ENCODE measurements at regions not wholly inside any gene's neighbourhood (a gene's known extent, or its start where the extent isn't known, plus 50 kb on each side); places are given as distances from the start of the nearest gene placed in this dataset.

DNA sequence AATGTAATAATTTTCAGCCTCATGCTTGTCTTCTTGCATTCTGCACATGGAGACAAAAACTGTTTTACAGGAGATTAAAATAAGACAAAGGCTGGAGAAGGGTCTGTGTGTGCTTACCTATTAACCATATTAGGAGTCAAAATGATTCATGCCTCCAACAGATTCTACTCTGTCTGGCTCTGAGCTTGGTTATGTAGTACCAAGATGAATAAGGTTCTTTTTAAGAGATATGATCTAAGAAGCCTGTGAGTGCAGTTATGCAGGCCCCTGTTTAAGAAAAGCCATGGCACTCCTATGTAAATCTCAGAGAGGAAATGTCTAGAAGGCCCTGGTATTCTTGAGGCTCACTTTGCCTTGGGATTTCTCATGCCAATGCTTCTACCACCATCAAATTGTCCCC, 486.6 kb upstream of the CDH11 start:
- no peak overlapping the region for H3K4me3 ChIP-seq (replicated peaks in 1 of 2; ENCODE audit: low read depth in 2 of 2, low read length in 2 of 2)
- no peak for DNase-seq (ENCODE audit: low read depth in 2 of 2)
- TF ChIP-seq, protein P1, sequence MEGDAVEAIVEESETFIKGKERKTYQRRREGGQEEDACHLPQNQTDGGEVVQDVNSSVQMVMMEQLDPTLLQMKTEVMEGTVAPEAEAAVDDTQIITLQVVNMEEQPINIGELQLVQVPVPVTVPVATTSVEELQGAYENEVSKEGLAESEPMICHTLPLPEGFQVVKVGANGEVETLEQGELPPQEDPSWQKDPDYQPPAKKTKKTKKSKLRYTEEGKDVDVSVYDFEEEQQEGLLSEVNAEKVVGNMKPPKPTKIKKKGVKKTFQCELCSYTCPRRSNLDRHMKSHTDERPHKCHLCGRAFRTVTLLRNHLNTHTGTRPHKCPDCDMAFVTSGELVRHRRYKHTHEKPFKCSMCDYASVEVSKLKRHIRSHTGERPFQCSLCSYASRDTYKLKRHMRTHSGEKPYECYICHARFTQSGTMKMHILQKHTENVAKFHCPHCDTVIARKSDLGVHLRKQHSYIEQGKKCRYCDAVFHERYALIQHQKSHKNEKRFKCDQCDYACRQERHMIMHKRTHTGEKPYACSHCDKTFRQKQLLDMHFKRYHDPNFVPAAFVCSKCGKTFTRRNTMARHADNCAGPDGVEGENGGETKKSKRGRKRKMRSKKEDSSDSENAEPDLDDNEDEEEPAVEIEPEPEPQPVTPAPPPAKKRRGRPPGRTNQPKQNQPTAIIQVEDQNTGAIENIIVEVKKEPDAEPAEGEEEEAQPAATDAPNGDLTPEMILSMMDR (IDR thresholded peaks at IDR 0.05; ENCODE audit: low read depth, low read length): no peak

DNA sequence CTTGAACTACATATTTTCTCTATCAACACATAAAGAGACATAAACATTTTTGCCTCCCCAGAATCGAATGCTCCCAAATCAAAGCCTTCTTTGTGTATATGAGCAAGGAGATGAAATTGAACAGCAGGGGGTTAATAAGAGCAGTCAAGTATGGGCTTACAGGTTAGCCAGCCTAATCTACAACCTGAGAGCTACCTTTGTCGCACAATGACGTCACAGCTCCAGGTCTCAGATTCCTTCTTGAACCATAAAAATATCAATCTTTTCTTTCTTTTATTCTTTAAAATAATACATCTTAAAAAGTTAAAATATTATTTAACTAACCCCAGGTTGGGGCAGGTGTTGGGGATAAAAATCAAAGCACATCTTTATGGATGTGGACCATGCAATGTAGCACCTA, 482.9 kb upstream of the CDH11 start:
- no peak overlapping the region for H3K4me3 ChIP-seq (replicated peaks in 1 of 2; ENCODE audit: low read depth in 2 of 2, low read length in 2 of 2)
- TF ChIP-seq, protein P1 (IDR thresholded peaks at IDR 0.05; ENCODE audit: low read depth, low read length): no peak
- DNase-seq (ENCODE audit: low read depth in 2 of 2): no peak

DNA sequence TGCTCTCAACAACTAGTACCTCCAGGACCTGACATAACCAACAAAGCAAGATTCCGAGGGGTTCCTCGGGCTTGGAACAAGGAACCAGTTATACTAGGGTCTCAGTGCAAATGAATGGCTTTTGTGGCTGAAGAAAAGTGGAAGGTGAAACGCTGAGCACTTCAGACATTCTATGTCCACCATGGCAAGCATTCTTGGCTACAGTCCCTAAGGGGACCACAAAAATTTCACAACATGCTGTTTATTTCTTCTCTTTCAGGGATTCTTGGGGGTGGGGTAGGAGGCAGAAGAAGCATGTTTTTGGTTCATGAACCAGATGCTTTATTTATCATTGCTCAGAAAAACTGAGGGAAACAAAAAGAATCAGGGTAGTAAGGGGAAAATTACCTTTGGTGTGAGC, 479.9 kb upstream of the CDH11 start:
- TF ChIP-seq, protein P1 (IDR thresholded peaks at IDR 0.05; ENCODE audit: low read depth, low read length): no peak
- H3K4me3 ChIP-seq (replicated peaks in 1 of 2; ENCODE audit: low read depth in 2 of 2, low read length in 2 of 2): no peak overlapping the region
- peak in 1 of 2 donors; percentile 31 for DNase-seq (ENCODE audit: low read depth in 2 of 2)

DNA sequence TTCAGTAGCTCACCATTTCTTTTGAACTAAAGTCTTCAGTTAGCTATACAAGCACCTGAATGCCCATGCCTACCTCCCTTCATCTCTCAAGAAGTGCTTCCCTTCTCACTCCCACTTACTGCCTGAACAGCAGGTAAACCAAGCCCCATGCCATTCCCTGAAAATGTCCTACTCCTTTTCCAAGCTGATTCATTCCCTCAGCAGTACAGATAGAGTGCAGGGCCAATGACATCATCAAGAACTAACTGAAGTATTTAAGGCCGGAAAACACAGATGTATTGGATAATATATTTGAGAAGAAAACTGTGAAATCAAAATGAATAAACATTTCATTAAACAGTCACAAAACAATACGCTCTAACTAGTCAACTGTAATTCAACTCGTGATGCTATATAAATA, 478.8 kb upstream of the CDH11 start:
- TF ChIP-seq, protein P1 (IDR thresholded peaks at IDR 0.05; ENCODE audit: low read depth, low read length): no peak
- H3K4me3 ChIP-seq (replicated peaks in 1 of 2; ENCODE audit: low read depth in 2 of 2, low read length in 2 of 2): no peak overlapping the region
- DNase-seq (ENCODE audit: low read depth in 2 of 2): no peak

DNA sequence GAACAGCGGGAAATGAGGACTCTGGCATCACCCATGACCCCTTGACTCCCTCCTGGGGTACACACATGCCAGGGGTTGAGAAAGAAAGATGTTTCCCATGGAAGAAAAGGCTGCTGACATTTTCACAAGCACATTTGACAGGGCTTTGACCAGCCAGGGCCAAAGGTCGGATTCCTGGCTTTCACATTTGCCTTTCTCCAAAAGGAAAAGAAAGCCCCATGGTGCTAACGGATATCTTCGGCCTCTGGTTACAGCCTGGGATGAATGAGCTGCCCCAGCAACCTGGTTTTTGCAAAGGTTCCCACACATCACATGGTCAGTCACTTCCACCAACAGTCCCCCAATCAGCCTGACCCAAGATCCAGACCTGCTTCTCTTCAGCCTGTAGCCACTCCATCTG, 478.2 kb upstream of the CDH11 start:
- H3K4me3 ChIP-seq (replicated peaks in 1 of 2; ENCODE audit: low read depth in 2 of 2, low read length in 2 of 2): no peak overlapping the region
- TF ChIP-seq, protein P1 (IDR thresholded peaks at IDR 0.05; ENCODE audit: low read depth, low read length): no peak
- DNase-seq (ENCODE audit: low read depth in 2 of 2): no peak

DNA sequence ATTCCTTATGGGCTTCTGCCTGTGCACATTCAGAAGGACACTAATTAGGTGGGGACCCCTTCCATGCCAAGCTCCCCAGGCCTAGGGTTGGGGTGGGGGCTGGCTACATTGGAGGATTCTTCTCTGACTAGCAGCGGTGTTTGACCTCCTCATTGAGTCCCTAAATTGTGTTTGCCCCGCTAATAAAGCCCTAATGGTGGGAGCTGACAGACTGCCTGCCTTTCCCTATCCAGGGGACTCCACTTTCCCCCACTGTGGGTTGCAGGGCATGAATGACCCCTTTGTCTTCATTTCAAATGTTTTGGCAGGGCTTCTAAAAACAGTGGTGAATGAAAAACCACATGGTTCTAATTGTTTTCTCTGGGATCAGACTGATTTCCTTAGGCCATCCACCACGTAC, 476.8 kb upstream of the CDH11 start:
- TF ChIP-seq, protein P1 (IDR thresholded peaks at IDR 0.05; ENCODE audit: low read depth, low read length): no peak
- DNase-seq (ENCODE audit: low read depth in 2 of 2): no peak
- no peak overlapping the region for H3K4me3 ChIP-seq (replicated peaks in 1 of 2; ENCODE audit: low read depth in 2 of 2, low read length in 2 of 2)

DNA sequence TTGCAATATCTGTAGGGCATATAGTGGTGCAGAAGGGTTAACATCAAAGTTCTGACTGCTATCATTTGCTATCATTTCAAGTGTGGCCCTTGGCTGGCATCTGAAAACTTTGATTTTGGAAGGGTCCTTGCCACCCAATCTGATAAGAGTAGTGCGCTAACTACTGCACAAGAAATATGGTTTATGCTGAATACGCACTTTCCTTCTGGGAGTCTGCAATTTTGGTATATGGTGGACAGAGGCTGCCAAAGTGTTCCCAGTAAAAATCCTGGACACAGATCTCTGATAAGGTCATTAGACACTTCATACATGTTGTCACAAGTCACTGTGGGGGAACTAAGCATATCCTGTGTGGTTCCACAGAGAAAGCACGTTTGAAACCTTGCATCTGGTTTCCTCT, 461.6 kb upstream of the CDH11 start:
- no peak overlapping the region for H3K4me3 ChIP-seq (replicated peaks in 1 of 2; ENCODE audit: low read depth in 2 of 2, low read length in 2 of 2)
- DNase-seq (ENCODE audit: low read depth in 2 of 2): no peak
- TF ChIP-seq, protein P1 (IDR thresholded peaks at IDR 0.05; ENCODE audit: low read depth, low read length): no peak

Measured in cardiac fibroblast (primary cell).